PFSK-1 (cell line): ENCODE measurements at regions not wholly inside any gene's neighbourhood (a gene's known extent, or its start where the extent isn't known, plus 50 kb on each side); places are given as distances from the start of the nearest gene placed in this dataset.

Experiments used
- FOXP2 ChIP-seq: optimal IDR thresholded peaks from 2 replicates; pipeline ENCODE3; 2011; ENCODE audit warnings: borderline replicate concordance, control low read depth, inconsistent platforms; ENCODE audit not compliant: insufficient read depth; ENCODE audit errors: extremely low read length, extremely low read depth
- POLR2AphosphoS5 ChIP-seq: IDR thresholded peaks from 2 replicates; pipeline ENCODE4 v1.6.1; 2012; ENCODE audit warnings: low read depth, mild to moderate bottlenecking, control low read depth, low read length, moderate library complexity
- SIN3A ChIP-seq: IDR thresholded peaks from 2 replicates; pipeline ENCODE4 v1.6.1; 2012; ENCODE audit warnings: mild to moderate bottlenecking, low read length, moderate library complexity, borderline replicate concordance; ENCODE audit not compliant: insufficient read depth
- TAF1 ChIP-seq: IDR thresholded peaks from 2 replicates; pipeline ENCODE4 v1.6.1; 2012; ENCODE audit warnings: low read length, control low read depth, borderline replicate concordance; ENCODE audit not compliant: insufficient read depth
- TF ChIP-seq, protein P1 (sequence below), 2 experiments: IDR thresholded peaks; 2 replicates each; pipeline versions ENCODE4 v1.6.1 to v1.8.0; 2011 to 2012; ENCODE audit warnings: low read depth in 2 of 2, low read length in 2 of 2, control low read depth in 1 of 2, inconsistent platforms in 1 of 2, mild to moderate bottlenecking in 1 of 2, moderate library complexity in 1 of 2; ENCODE audit not compliant: insufficient read depth in 1 of 2

GRCh38 chr3:72434296-72434695 lies 413.9 kb downstream of the SHQ1 start:
- TF ChIP-seq, protein P1, sequence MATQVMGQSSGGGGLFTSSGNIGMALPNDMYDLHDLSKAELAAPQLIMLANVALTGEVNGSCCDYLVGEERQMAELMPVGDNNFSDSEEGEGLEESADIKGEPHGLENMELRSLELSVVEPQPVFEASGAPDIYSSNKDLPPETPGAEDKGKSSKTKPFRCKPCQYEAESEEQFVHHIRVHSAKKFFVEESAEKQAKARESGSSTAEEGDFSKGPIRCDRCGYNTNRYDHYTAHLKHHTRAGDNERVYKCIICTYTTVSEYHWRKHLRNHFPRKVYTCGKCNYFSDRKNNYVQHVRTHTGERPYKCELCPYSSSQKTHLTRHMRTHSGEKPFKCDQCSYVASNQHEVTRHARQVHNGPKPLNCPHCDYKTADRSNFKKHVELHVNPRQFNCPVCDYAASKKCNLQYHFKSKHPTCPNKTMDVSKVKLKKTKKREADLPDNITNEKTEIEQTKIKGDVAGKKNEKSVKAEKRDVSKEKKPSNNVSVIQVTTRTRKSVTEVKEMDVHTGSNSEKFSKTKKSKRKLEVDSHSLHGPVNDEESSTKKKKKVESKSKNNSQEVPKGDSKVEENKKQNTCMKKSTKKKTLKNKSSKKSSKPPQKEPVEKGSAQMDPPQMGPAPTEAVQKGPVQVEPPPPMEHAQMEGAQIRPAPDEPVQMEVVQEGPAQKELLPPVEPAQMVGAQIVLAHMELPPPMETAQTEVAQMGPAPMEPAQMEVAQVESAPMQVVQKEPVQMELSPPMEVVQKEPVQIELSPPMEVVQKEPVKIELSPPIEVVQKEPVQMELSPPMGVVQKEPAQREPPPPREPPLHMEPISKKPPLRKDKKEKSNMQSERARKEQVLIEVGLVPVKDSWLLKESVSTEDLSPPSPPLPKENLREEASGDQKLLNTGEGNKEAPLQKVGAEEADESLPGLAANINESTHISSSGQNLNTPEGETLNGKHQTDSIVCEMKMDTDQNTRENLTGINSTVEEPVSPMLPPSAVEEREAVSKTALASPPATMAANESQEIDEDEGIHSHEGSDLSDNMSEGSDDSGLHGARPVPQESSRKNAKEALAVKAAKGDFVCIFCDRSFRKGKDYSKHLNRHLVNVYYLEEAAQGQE (IDR thresholded peaks at IDR 0.05; ENCODE audit: insufficient read depth in 1 of 2, low read depth in 2 of 2, low read length in 2 of 2), result no peak
- TF ChIP-seq POLR2AphosphoS5 (no peak), SIN3A (no peak), FOXP2 (no peak), TAF1 (no peak)

DNA sequence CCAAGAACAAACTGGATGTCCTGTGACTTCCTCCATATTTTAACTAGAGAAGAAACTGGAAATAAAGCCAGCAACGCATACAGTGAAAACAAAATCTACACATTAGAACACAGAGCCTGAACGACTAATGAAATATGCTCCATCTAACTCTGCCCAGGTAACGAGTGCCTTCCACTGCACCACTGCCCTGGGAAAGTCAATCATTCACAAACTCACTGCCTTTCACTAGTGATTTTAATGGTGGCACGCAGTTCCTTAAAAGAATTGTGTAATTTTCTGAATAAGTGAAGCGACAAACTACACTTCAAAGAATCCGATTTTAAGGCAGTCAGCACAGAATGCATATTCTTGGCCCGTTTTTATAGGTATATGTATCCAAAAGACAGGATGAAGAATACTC lies 416.0 kb downstream of the SHQ1 start:
- TF ChIP-seq POLR2AphosphoS5, result no peak
- TF ChIP-seq, protein P1 (IDR thresholded peaks at IDR 0.05; ENCODE audit: insufficient read depth in 1 of 2, low read depth in 2 of 2, low read length in 2 of 2), result no peak
- no peak for TF ChIP-seq SIN3A

DNA sequence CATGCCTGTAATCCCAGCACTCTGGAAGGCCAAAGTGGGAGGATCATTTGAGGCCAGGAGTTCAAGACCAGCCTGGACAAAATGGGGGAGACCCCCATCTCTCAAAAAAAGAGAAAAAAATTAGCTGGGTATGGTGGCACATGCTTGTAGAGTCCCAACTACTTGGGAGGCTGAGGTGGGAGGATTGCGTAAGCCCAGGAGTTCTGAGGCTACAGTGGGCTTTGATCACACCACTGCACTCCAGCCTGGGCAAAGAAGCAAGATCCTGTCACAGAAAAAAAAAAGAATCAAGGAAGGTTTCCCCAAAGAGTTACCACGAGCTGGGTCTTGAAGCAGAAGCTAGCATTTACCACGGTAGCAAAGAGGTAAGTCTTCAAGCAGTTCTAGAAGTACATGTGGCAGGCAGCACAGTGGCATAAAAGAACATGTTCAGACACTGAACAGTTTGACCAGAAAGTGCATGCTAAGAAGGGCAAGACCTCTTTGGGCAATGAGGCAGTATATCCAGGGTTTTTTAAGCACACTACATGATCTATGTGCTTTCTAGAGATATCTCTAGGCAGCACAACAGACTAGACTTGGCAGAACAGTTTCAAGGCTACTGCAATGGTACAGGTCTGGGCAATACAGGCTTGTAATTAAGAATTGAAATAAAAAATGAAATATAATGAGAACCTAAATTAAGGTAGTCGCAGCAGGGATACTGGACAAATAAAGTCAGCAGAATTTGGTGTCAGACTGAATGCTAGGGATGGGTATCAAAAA lies 418.5 kb downstream of the SHQ1 start:
- TF ChIP-seq SIN3A, result no peak
- TF ChIP-seq FOXP2, result no peak
- no peak for TF ChIP-seq TAF1
- no peak for TF ChIP-seq POLR2AphosphoS5
- TF ChIP-seq, protein P1 (IDR thresholded peaks at IDR 0.05; ENCODE audit: insufficient read depth in 1 of 2, low read depth in 2 of 2, low read length in 2 of 2), result no peak

DNA sequence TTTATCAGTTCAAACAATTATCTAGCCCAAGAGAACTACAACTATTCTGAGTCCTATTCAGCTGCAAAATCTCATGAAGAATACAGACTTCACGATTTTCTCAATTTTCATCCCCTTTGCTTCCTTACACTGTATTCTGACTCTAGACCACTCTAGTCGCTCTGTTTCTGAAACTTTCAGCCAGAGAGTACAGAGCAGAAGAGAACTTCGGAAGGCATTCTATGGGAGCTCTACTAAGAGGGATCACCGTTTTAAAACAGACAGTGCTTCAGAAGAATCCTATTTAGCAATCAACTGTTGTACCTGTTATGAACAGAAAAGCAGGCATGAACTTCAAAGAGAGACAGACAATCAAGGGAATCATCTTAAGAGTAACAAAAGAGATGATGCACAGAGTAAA lies 419.4 kb downstream of the SHQ1 start:
- TF ChIP-seq SIN3A (no peak), FOXP2 (no peak), POLR2AphosphoS5 (no peak), TAF1 (no peak)
- TF ChIP-seq, protein P1 (IDR thresholded peaks at IDR 0.05; ENCODE audit: insufficient read depth in 1 of 2, low read depth in 2 of 2, low read length in 2 of 2), result no peak

DNA sequence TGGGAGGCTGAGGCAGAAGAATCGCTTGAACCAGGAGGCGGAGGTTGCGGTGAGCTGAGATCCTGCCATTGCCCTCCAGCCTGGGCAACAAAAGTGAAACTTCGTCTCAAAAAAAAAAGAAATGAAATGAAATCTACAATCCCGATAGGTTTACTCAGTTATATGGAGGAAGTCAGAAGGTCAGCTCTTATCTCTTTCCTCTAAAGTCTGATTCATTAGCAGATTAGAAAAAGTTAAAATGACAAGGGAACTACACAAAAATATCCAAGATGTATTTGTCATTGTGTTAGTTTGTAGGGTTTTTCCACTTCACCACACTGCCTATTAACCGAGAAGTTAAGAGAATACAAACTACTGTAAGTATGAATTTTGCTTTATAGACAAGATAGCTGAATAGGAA lies 420.6 kb downstream of the SHQ1 start:
- TF ChIP-seq, protein P1 (IDR thresholded peaks at IDR 0.05; ENCODE audit: insufficient read depth in 1 of 2, low read depth in 2 of 2, low read length in 2 of 2), result no peak
- TF ChIP-seq SIN3A (no peak), FOXP2 (no peak)
